Activated T-helper 2 cell treated with anti-CD3 and anti-CD28 coated beads, Interferon-gamma antibody, Interleukin-2, Interleukin-4, amounts not matched to agents 10 μg/mL and 5 μg/mL and 100 μg/mL, durations not matched to agents 14 hours and 24 hours and 36 hours (primary cell): ENCODE measurements at regions not wholly inside any gene's neighbourhood (a gene's known extent, or its start where the extent isn't known, plus 50 kb on each side); places are given as distances from the start of the nearest gene placed in this dataset.

Experiments
- DNase-seq: peaks from one replicate; pipeline ENCODE4 v3.0.0; 2021; ENCODE audit warnings: low spot score
- H3K27ac Mint-ChIP-seq: one replicate; pipeline ENCODE4 v1.8.0; 2021; ENCODE audit warnings: mixed read lengths
- H3K27me3 Mint-ChIP-seq: one replicate; pipeline ENCODE4 v1.8.0; 2021; ENCODE audit warnings: low read depth, mixed read lengths
- H3K36me3 Mint-ChIP-seq: one replicate; pipeline ENCODE4 v1.8.0; 2021; ENCODE audit warnings: low read depth, mixed read lengths
- H3K4me1 Mint-ChIP-seq: one replicate; pipeline ENCODE4 v1.8.0; 2021; ENCODE audit warnings: low read depth, mixed read lengths
- H3K4me3 Mint-ChIP-seq: one replicate; pipeline ENCODE4 v1.8.0; 2021; ENCODE audit warnings: low read depth, mild to moderate bottlenecking, moderate library complexity, mixed read lengths
- H3K9me3 Mint-ChIP-seq: one replicate; pipeline ENCODE4 v1.8.0; 2021; ENCODE audit warnings: mixed read lengths
- intact Hi-C: fragments of 100-400 bp; cut with micrococcal nuclease; formaldehyde crosslinking; loops from one replicate; pipeline ENCODE4 v1.15.1; 2023

- Mint-ChIP-seq H3K4me3 (no peak overlapping the region), H3K4me1 (peaks cover 2% of the 10 kb centered on the region), H3K9me3 (peaks cover 9% of the 10 kb centered on the region), H3K36me3 (no peaks in the 10 kb centered on the region), H3K27me3 (no peaks in the 10 kb centered on the region), H3K27ac (no peak overlapping the region)
- DNase-seq, result no peak
- intact Hi-C loops, result no loop called here
Measured at GRCh38 chr15:87154761-87155160, 1075.1 kb downstream of the AGBL1 start.

GRCh38 chr15:87151202-87151748 is 1071.6 kb downstream of the AGBL1 start:
- intact Hi-C loops, result no loop called here
- Mint-ChIP-seq H3K9me3 (peaks cover 5% of the 10 kb centered on the region), H3K27ac (no peak overlapping the region), H3K36me3 (no peaks in the 10 kb centered on the region), H3K27me3 (no peaks in the 10 kb centered on the region), H3K4me1 (peaks cover 2% of the 10 kb centered on the region), H3K4me3 (no peak overlapping the region)
- DNase-seq, result no peak

- Mint-ChIP-seq H3K27ac (no peak overlapping the region), H3K9me3 (peaks cover 4% of the 10 kb centered on the region), H3K27me3 (no peaks in the 10 kb centered on the region), H3K4me3 (no peak overlapping the region), H3K4me1 (no peaks in the 10 kb centered on the region), H3K36me3 (no peaks in the 10 kb centered on the region)
- intact Hi-C loops, result no loop called here
- DNase-seq, result no peak
Measured at GRCh38 chr15:87145696-87146095, 1066.0 kb downstream of the AGBL1 start.

GRCh38 chr15:87144775-87145174 is 1065.1 kb downstream of the AGBL1 start:
- no peak for DNase-seq
- intact Hi-C loops, result no loop called here
- Mint-ChIP-seq H3K27me3 (no peaks in the 10 kb centered on the region), H3K4me1 (no peaks in the 10 kb centered on the region), H3K27ac (no peak overlapping the region), H3K9me3 (peaks cover 4% of the 10 kb centered on the region), H3K36me3 (no peaks in the 10 kb centered on the region), H3K4me3 (no peak overlapping the region)

GRCh38 chr15:87142096-87142495 is 1062.4 kb downstream of the AGBL1 start:
- no peak for DNase-seq
- Mint-ChIP-seq H3K27ac (no peak overlapping the region), H3K9me3 (peaks cover 4% of the 10 kb centered on the region), H3K36me3 (no peaks in the 10 kb centered on the region), H3K4me1 (no peaks in the 10 kb centered on the region), H3K27me3 (no peaks in the 10 kb centered on the region), H3K4me3 (no peak overlapping the region)
- intact Hi-C loops, result no loop called here

- Mint-ChIP-seq H3K27ac (no peak overlapping the region), H3K27me3 (no peaks in the 10 kb centered on the region), H3K9me3 (no peaks in the 10 kb centered on the region), H3K4me1 (no peaks in the 10 kb centered on the region), H3K36me3 (no peaks in the 10 kb centered on the region), H3K4me3 (no peak overlapping the region)
- DNase-seq, result no peak
- intact Hi-C loops, result no loop called here
Measured at GRCh38 chr15:87135109-87135508, 1055.4 kb downstream of the AGBL1 start.

GRCh38 chr15:87133704-87134103 is 1054.0 kb downstream of the AGBL1 start:
- intact Hi-C loops, result no loop called here
- H3K9me3 Mint-ChIP-seq, result no peaks in the 10 kb centered on the region
- no peak for DNase-seq
- H3K27ac Mint-ChIP-seq, result no peak overlapping the region
- H3K4me1 Mint-ChIP-seq, result no peaks in the 10 kb centered on the region
- no peaks in the 10 kb centered on the region for H3K27me3 Mint-ChIP-seq
- no peaks in the 10 kb centered on the region for H3K36me3 Mint-ChIP-seq
- no peak overlapping the region for H3K4me3 Mint-ChIP-seq

GRCh38 chr15:87131067-87131466 is 1051.4 kb downstream of the AGBL1 start:
- DNase-seq, result no peak
- H3K4me1 Mint-ChIP-seq, result no peaks in the 10 kb centered on the region
- no peaks in the 10 kb centered on the region for H3K9me3 Mint-ChIP-seq
- H3K4me3 Mint-ChIP-seq, result no peak overlapping the region
- intact Hi-C loops, result no loop called here
- H3K27me3 Mint-ChIP-seq, result no peaks in the 10 kb centered on the region
- no peak overlapping the region for H3K27ac Mint-ChIP-seq
- no peaks in the 10 kb centered on the region for H3K36me3 Mint-ChIP-seq

- Mint-ChIP-seq H3K9me3 (peaks cover 3% of the 10 kb centered on the region), H3K4me1 (no peaks in the 10 kb centered on the region), H3K36me3 (no peaks in the 10 kb centered on the region), H3K27ac (no peak overlapping the region), H3K4me3 (no peak overlapping the region), H3K27me3 (no peaks in the 10 kb centered on the region)
- intact Hi-C loops, result loop anchor here (10.0 kb wide), 1 partner anchor 55 kb away; no protein-coding TSS in a partner anchor
- DNase-seq, result no peak
Measured at GRCh38 chr15:87129916-87130315, 1050.2 kb downstream of the AGBL1 start.

GRCh38 chr15:87123676-87124382 is 1044.2 kb downstream of the AGBL1 start:
- DNase-seq, result no peak
- intact Hi-C loops, result loop anchor here (10.0 kb wide), 1 partner anchor 61 kb away; no protein-coding TSS in a partner anchor
- Mint-ChIP-seq H3K27me3 (no peaks in the 10 kb centered on the region), H3K9me3 (peaks cover 3% of the 10 kb centered on the region), H3K4me1 (no peaks in the 10 kb centered on the region), H3K27ac (no peak overlapping the region), H3K36me3 (no peaks in the 10 kb centered on the region), H3K4me3 (no peak overlapping the region)

GRCh38 chr15:87121336-87121735 is 1041.7 kb downstream of the AGBL1 start:
- Mint-ChIP-seq H3K27me3 (no peaks in the 10 kb centered on the region), H3K27ac (no peak overlapping the region), H3K9me3 (peaks cover 3% of the 10 kb centered on the region), H3K4me1 (no peaks in the 10 kb centered on the region), H3K36me3 (no peaks in the 10 kb centered on the region), H3K4me3 (no peak overlapping the region)
- intact Hi-C loops, result loop anchor here (10.0 kb wide), 1 partner anchor 63 kb away; no protein-coding TSS in a partner anchor
- DNase-seq, result no peak

GRCh38 chr15:87120555-87120954 is 1040.9 kb downstream of the AGBL1 start:
- no peaks in the 10 kb centered on the region for H3K4me1 Mint-ChIP-seq
- intact Hi-C loops, result loop anchor here (10.0 kb wide), 1 partner anchor 64 kb away; no protein-coding TSS in a partner anchor

GRCh38 chr15:87118846-87119245 is 1039.2 kb downstream of the AGBL1 start:
- H3K27ac Mint-ChIP-seq, result no peak overlapping the region
- H3K4me1 Mint-ChIP-seq, result no peaks in the 10 kb centered on the region
- no peak overlapping the region for H3K4me3 Mint-ChIP-seq

More at GRCh38 chr15:87120555-87120954, 1040.9 kb downstream of the AGBL1 start:
- Mint-ChIP-seq H3K27me3 (no peaks in the 10 kb centered on the region), H3K4me3 (no peak overlapping the region), H3K36me3 (no peaks in the 10 kb centered on the region), H3K27ac (no peak overlapping the region), H3K9me3 (no peaks in the 10 kb centered on the region)
- DNase-seq, result no peak

More at GRCh38 chr15:87118846-87119245, 1039.2 kb downstream of the AGBL1 start:
- no peaks in the 10 kb centered on the region for H3K9me3 Mint-ChIP-seq
- no peak for DNase-seq
- intact Hi-C loops, result no loop called here
- H3K27me3 Mint-ChIP-seq, result no peaks in the 10 kb centered on the region
- H3K36me3 Mint-ChIP-seq, result no peaks in the 10 kb centered on the region
